CD4-positive, alpha-beta T cell treated with Interleukin-6 for 4 hours (primary cell): ENCODE measurements at regions not wholly inside any gene's neighbourhood (a gene's known extent, or its start where the extent isn't known, plus 50 kb on each side); places are given as distances from the start of the nearest gene placed in this dataset.
"Not testable (repeated sequence)": the region's sequence is repeated elsewhere in the genome, so short reads cannot be mapped to it uniquely, and the experiment has no call there.

ENCODE experiments used
- DNase-seq: peaks from one replicate; pipeline ENCODE4 v3.0.0-alpha.2; 2020; ENCODE audit warnings: mixed read lengths

GRCh38 chrX:11836284-11836683 is 78.2 kb downstream of the MSL3 start:
- no peak for DNase-seq

GRCh38 chrX:11837437-11837836 is 79.4 kb downstream of the MSL3 start:
- DNase-seq: no peak

GRCh38 chrX:11864171-11864570 is 106.1 kb downstream of the MSL3 start:
- no peak for DNase-seq

GRCh38 chrX:11867610-11868345 is 109.7 kb downstream of the MSL3 start:
- DNase-seq: no peak

- DNase-seq: no peak
Observed at GRCh38 chrX:11870789-11871188, 112.8 kb downstream of the MSL3 start.

- DNase-seq: no peak
Observed at GRCh38 chrX:11881485-11882170, 123.6 kb downstream of the MSL3 start.

GRCh38 chrX:11886745-11887144 is 128.7 kb downstream of the MSL3 start:
- no peak for DNase-seq

- no peak for DNase-seq
Observed at GRCh38 chrX:11887175-11887574, 129.1 kb downstream of the MSL3 start.

GRCh38 chrX:11888421-11888820 is 130.4 kb downstream of the MSL3 start:
- DNase-seq: no peak

GRCh38 chrX:11889791-11890190 is 131.8 kb downstream of the MSL3 start:
- DNase-seq: no peak

- no peak for DNase-seq
Observed at GRCh38 chrX:11890836-11891514, 132.9 kb downstream of the MSL3 start.

- no peak for DNase-seq
Observed at GRCh38 chrX:11893933-11894710, 136.1 kb downstream of the MSL3 start.

GRCh38 chrX:11899091-11899490 is 141.1 kb downstream of the MSL3 start:
- no peak for DNase-seq

GRCh38 chrX:11905933-11906332 is 147.9 kb downstream of the MSL3 start:
- DNase-seq: not testable (repeated sequence)

- DNase-seq: peak; percentile 2
Observed at GRCh38 chrX:11908371-11908770, 150.3 kb downstream of the MSL3 start.

- DNase-seq: no peak
Observed at GRCh38 chrX:11913001-11913400, 155.0 kb downstream of the MSL3 start.

- no peak for DNase-seq
Observed at GRCh38 chrX:11929476-11929875, 171.4 kb downstream of the MSL3 start.

- no peak for DNase-seq
Observed at GRCh38 chrX:11932423-11932822, 174.4 kb downstream of the MSL3 start.

GRCh38 chrX:11934089-11934488 is 176.1 kb downstream of the MSL3 start:
- no peak for DNase-seq

- DNase-seq: no peak
Observed at GRCh38 chrX:11941571-11941970, 183.5 kb downstream of the MSL3 start.

GRCh38 chrX:11944501-11944900 is 186.5 kb downstream of the MSL3 start:
- DNase-seq: no peak

- DNase-seq: no peak
Observed at GRCh38 chrX:11949291-11949690, 189.0 kb upstream of the FRMPD4 start.

GRCh38 chrX:11952176-11952720 is 186.0 kb upstream of the FRMPD4 start:
- DNase-seq: no peak
